Spleen (tissue), 11 donors: ENCODE measurements at regions not wholly inside any gene's neighbourhood (a gene's known extent, or its start where the extent isn't known, plus 50 kb on each side); places are given as distances from the start of the nearest gene placed in this dataset.
"Not testable (repeated sequence)": the region's sequence is repeated elsewhere in the genome, so short reads cannot be mapped to it uniquely, and the experiment has no call there.

ENCODE experiments used
- DNase-seq: peaks from one replicate; pipeline ENCODE4 v3.0.0-alpha.2; 2020
- H3K27ac ChIP-seq, 8 donors: fragments of 200-600 bp; sonication (generic) in 7 of 8; 1 replicate in 4 of 8; 2 replicates in 4 of 8; pipeline versions ENCODE4 v1.5.0 to v1.8.0; 2016 to 2021; ENCODE audit warnings: inconsistent platforms in 4 of 8, mild to moderate bottlenecking in 4 of 8, moderate library complexity in 1 of 8
- H3K27me3 ChIP-seq, 7 donors: fragments of 200-600 bp; sonication (generic) in 6 of 7; replicated peaks in 1 of 7; 1 replicate in 4 of 7; 2 replicates in 3 of 7; pipeline versions ENCODE4 v1.5.0 to v1.8.0; 2016 to 2021; ENCODE audit warnings: inconsistent platforms in 3 of 7, mild to moderate bottlenecking in 1 of 7
- H3K36me3 ChIP-seq, 6 donors: fragments of 200-600 bp; sonication (generic) in 5 of 6; 1 replicate in 4 of 6; 2 replicates in 2 of 6; pipeline versions ENCODE4 v1.5.0 to v1.8.0; 2016 to 2021; ENCODE audit warnings: inconsistent platforms in 2 of 6
- H3K4me1 ChIP-seq, 6 donors: fragments of 200-600 bp; sonication (generic) in 5 of 6; 1 replicate in 3 of 6; 2 replicates in 3 of 6; pipeline versions ENCODE4 v1.5.0 to v1.8.0; 2016 to 2021; ENCODE audit warnings: inconsistent platforms in 3 of 6
- H3K4me3 ChIP-seq, 8 donors: fragments of 200-600 bp; sonication (generic) in 7 of 8; 1 replicate in 4 of 8; 2 replicates in 4 of 8; pipeline versions ENCODE4 v1.5.0 to v1.8.0; 2016 to 2021; ENCODE audit warnings: inconsistent platforms in 4 of 8, mild to moderate bottlenecking in 4 of 8, moderate library complexity in 2 of 8
- H3K9me3 ChIP-seq, 8 donors: fragments of 200-600 bp; sonication (generic) in 7 of 8; 1 replicate in 4 of 8; 2 replicates in 4 of 8; pipeline versions ENCODE4 v1.5.0 to v1.8.0; 2016 to 2021; ENCODE audit warnings: inconsistent platforms in 4 of 8
- CTCF ChIP-seq, 11 experiments: fragments of 200-600 bp in 7 of 11; fragments of 450-650 bp in 4 of 11; sonication (generic) in 4 of 11; IDR thresholded peaks in 8 of 11; conservative IDR thresholded peaks in 3 of 11; 1 replicate in 7 of 11; 2 replicates in 4 of 11; pipeline versions ENCODE4 v1.4.0 to v1.8.0; 2016 to 2021; ENCODE audit warnings: antibody characterized with exemption in 11 of 11, inconsistent platforms in 4 of 11, mild to moderate bottlenecking in 1 of 11
- POLR2A ChIP-seq, 3 donors: fragments of 450-650 bp; IDR thresholded peaks; one replicate each; pipeline ENCODE4 v1.5.1; 2017; ENCODE audit warnings: antibody characterized with exemption in 3 of 3, mild to moderate bottlenecking in 1 of 3
- POLR2AphosphoS5 ChIP-seq, 3 donors: sonication (generic); formaldehyde crosslinking; IDR thresholded peaks; one replicate each; pipeline ENCODE4 v1.5.1; 2017; ENCODE audit warnings: antibody characterized with exemption in 3 of 3
- WGBS, 5 donors: extraction: QIAGEN DNeasy Blood & Tissue Kit in 3 of 5; methylation state at CpG; one replicate each; pipeline versions ENCODE4 v1.1.5 to v1.1.7; 2013 to 2018; 5-methylcytosine and 5-hydroxymethylcytosine counted together
- intact Hi-C: fragments of 100-400 bp; cut with DNase I; formaldehyde crosslinking; loops from one replicate; pipeline ENCODE4 v1.15.0; 2023; ENCODE audit warnings: low total_unique reads
- donor health status: healthy with polysubstance abuse.
- donor health status: DM: no; HTN: no; CAD: no; lungs with moderate emphysema.
- donor health status: DM: no; HTN: no; CAD: no.
- donor health status: Bipolar disorder and iron deficiency.
- donor health status: healthy.
- donor health status: DM: no; HTN: no; CAD: no.
- donor health status: DM: yes; HTN: yes; CAD: no.

DNA sequence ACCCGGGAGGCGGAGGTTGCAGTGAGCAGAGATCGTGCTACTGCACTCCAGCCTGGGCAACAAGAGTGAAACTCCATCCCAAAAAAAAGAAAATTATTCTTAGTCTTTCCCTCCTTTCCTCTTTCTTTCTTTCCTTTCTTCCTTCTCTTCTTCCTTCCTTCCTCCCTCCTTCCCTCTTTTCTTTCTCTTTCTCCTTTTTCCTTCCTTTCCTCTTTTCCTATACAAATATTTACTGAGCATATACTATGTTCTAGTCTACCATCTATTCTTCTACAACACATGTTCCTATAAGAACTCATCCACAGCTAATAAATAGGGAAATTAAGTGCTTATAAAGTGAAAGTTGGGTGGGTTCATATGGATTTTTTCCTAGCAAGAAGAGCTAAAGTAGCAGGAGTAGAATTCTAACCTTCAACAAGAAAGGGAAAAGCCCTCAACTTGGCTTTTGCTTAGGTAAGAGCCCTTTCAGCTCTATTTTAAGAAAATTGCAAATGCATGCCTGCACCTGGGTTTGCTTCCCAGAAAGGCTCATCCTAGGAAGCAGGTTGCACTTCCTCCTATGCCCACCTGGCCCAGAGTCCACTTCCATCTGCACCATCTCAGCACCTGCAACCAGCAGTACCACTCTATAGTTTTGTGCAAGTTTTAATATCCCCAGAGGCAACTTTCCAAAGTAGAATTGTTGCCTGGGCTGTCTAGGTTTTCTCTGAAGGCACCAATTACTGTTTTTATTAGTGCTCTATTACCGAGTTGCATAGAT, 122.0 kb upstream of the CCND2 start:
- no peak for DNase-seq
- Histone ChIP-seq H3K27me3 (no peaks in the 10 kb centered on the region), H3K9me3 (no peaks in the 10 kb centered on the region), H3K4me3 (no peak overlapping the region), H3K27ac (peak overlapping the region in 3 of 8 donors; percentile 70 to 85 (median 75)), H3K36me3 (no peaks in the 10 kb centered on the region), H3K4me1 (peaks cover 22 to 80% (median 58%) of the 10 kb centered on the region in 6 donors)
- intact Hi-C loops, result no loop called here
- WGBS, 5 donors, result 84 to 92% (median 91%) methylated on average over 4 of the region's 4 CpGs
- TF ChIP-seq POLR2AphosphoS5 (IDR thresholded peaks at IDR 0.05) (peak in 2 of 3 donors; percentile 23 to 24), CTCF (IDR thresholded peaks at IDR 0.05 in 8 of 11, conservative IDR thresholded peaks at IDR 0.05 in 3 of 11) (no peak)

GRCh38 chr12:4150355-4150754, 123.2 kb upstream of the CCND2 start:
- intact Hi-C loops, H3K27me3 ChIP-seq, DNase-seq, H3K4me3 ChIP-seq, H3K9me3 ChIP-seq, H3K36me3 ChIP-seq: not testable (repeated sequence)
- Histone ChIP-seq H3K4me1 (peaks cover 25 to 90% (median 67%) of the 10 kb centered on the region in 6 donors), H3K27ac (peak overlapping the region in 1 of 8 donors; percentile 29)
- 82 to 95% (median 92%) methylated on average over 11 of the region's 11 CpGs for WGBS, 5 donors

- WGBS, 5 donors, result 38 to 57% (median 48%) methylated on average over 4 to 5 of the region's 5 CpGs
- peak; percentile 96 for DNase-seq
These were observed 125.0 kb upstream of the CCND2 start for GRCh38 chr12:4148418-4149056.

DNA sequence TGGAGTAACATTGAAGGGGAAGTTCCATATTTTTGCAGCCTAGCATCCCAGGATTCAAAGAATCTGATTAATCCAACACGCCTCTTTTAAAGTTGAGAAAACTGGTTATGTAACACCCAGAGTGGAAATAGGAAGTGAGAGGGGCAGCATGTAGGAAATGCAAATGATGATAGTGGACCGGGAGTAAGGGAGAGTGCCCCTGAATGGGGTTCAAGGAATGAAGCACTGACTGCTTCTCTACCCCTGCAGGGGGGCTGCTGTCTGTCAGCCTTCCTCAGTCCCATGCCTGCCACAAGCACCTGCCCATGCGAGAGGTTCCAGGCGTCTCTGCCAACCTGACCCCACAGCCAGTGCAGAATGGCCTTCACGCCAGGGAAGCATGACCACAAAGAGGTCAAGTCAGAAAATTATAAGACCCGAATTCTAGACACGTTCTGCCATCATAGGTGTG, 126.5 kb upstream of the CCND2 start:
- Histone ChIP-seq H3K27me3 (no peaks in the 10 kb centered on the region), H3K27ac (peak overlapping the region in 1 of 8 donors; percentile 45), H3K4me3 (no peak overlapping the region), H3K4me1 (peaks cover 25 to 82% (median 60%) of the 10 kb centered on the region in 6 donors), H3K9me3 (no peaks in the 10 kb centered on the region), H3K36me3 (no peaks in the 10 kb centered on the region)
- TF ChIP-seq POLR2A (IDR thresholded peaks at IDR 0.05) (no peak), POLR2AphosphoS5 (IDR thresholded peaks at IDR 0.05) (no peak), CTCF (IDR thresholded peaks at IDR 0.05 in 8 of 11, conservative IDR thresholded peaks at IDR 0.05 in 3 of 11) (no peak)
- intact Hi-C loops, result no loop called here
- DNase-seq, result no peak
- WGBS, 5 donors, result 34 to 51% (median 41%) methylated on average over 7 of the region's 7 CpGs

More at GRCh38 chr12:4148418-4149056, 125.0 kb upstream of the CCND2 start:
- intact Hi-C loops, result no loop called here
- Histone ChIP-seq H3K9me3 (no peaks in the 10 kb centered on the region), H3K27ac (peak overlapping the region in 6 of 8 donors; percentile 15 to 67 (median 57)), H3K4me1 (peaks cover 20 to 82% (median 61%) of the 10 kb centered on the region in 6 donors), H3K36me3 (no peaks in the 10 kb centered on the region), H3K27me3 (no peaks in the 10 kb centered on the region), H3K4me3 (no peak overlapping the region)
- no peak for TF ChIP-seq CTCF (IDR thresholded peaks at IDR 0.05 in 8 of 11, conservative IDR thresholded peaks at IDR 0.05 in 3 of 11)
- TF ChIP-seq POLR2AphosphoS5 (IDR thresholded peaks at IDR 0.05), result peak in 2 of 3 donors; percentile 63 to 67
- TF ChIP-seq POLR2A (IDR thresholded peaks at IDR 0.05), result no peak
